ENCODE measurements at regions not wholly inside any gene's neighbourhood (a gene's known extent, or its start where the extent isn't known, plus 50 kb on each side); places are given as distances from the start of the nearest gene placed in this dataset.
"Not testable (repeated sequence)": the region's sequence is repeated elsewhere in the genome, so short reads cannot be mapped to it uniquely, and the experiment has no call there.

DNA sequence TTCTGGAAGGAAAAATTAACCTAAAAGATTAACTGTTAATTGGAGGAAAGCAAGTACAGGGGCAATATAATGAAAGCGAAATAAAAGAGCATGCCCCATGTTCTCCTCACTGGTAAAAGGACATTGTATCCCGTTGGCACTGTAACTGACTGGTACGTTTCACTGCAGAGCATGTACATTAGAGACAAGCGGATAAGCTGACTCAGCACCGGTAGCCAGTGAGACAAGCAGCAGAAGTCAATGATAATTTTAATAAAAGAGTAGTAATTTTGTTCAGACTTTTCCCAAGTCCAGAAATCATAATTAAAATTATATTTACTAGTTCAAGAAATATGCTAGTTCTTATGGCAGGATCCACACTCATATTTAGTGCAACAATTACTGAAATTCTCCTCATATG, 161.5 kb upstream of the VWC2 start:
- no peak for TF ChIP-seq CTCF (IDR thresholded peaks at IDR 0.05; ENCODE audit: low read depth, low read length)
- DNase-seq (ENCODE audit: extremely low read depth, low read depth): no peak

GRCh38 chr7:49613759-49614158, 159.7 kb upstream of the VWC2 start:
- TF ChIP-seq CTCF (IDR thresholded peaks at IDR 0.05; ENCODE audit: low read depth, low read length): no peak

GRCh38 chr7:49614974-49615373, 158.5 kb upstream of the VWC2 start:
- DNase-seq (ENCODE audit: extremely low read depth, low read depth): not testable (repeated sequence)

More at GRCh38 chr7:49613759-49614158, 159.7 kb upstream of the VWC2 start:
- DNase-seq (ENCODE audit: extremely low read depth, low read depth): no peak

DNA sequence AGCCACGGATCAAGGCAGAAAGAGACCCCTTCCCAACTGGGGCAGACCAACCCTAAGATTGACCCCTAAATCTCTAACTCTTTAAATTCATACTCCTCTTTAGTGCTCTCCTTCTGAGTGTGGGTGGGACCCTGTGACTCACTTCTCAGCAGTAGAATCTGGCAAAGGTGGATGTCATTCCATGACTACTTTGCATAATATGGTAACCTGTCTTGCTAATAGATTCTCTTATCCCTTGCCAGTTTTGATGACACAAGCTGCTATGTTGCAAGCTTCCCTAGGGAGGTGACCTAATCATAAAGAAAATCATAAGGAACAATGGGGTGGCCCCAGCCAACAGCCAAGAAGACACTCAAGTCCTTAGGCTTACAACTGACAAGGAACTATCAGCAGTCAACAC, 155.4 kb upstream of the VWC2 start:
- no peak for TF ChIP-seq CTCF (IDR thresholded peaks at IDR 0.05; ENCODE audit: low read depth, low read length)

DNA sequence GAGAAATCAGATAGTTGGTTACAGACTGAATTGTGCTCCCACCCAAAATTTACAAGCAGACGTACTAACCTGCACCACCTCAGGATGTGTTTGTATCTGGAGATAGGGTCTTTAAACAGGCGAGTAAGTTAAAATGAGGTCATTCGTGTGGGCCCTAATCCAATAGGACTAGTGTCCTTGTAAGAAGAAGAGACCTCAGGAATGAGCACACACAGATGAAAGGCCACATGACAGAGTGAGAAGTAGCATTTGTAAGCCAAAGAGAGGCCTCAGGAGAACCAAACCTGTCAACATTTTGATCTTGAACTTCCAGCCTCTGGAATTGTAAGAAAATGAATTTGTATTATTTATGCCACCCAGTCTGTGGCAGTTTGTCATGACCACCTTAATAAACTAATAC, 149.5 kb upstream of the VWC2 start:
- no peak for TF ChIP-seq CTCF (IDR thresholded peaks at IDR 0.05; ENCODE audit: low read depth, low read length)
- DNase-seq (ENCODE audit: extremely low read depth, low read depth): no peak

More for the DNA sequence above, 155.4 kb upstream of the VWC2 start:
- DNase-seq (ENCODE audit: extremely low read depth, low read depth): no peak

DNA sequence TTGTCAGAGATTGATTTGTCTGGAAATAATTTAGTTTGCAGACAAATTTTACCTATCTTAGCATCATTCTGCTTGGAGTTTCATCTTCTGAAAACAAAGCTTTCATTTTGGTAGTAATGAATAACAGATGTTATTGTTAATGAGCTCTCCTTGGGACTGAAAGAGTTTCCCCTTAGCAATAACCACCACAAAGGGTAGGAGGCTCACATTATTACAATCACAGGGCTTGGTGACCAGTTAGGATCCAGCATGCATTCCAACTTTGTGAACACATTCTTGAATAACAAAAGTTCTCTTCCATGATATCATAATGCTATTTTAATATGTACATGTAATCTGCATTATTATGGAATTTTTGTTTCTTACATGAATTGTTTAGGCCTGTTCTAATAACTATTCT, 148.8 kb upstream of the VWC2 start:
- DNase-seq (ENCODE audit: extremely low read depth, low read depth): no peak
- no peak for TF ChIP-seq CTCF (IDR thresholded peaks at IDR 0.05; ENCODE audit: low read depth, low read length)

DNA sequence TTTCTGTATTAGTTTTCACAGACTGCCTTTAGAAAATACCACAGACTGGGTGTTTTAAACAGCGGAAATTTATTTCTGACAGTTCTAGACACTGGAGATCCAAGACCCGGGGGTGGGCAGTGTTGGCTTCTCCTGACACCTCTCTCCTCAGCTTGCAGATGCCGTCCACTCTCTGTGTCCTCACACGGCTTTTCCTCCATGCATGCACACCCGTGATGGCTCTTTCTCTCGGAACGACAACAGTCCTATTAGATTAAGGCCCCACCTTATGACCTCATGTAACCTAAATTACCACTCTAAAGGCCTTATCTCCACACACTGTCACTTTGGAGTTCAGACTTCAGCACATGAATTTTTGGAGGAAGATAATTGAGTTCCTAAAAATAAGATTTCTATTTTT, 142.9 kb upstream of the VWC2 start:
- TF ChIP-seq CTCF (IDR thresholded peaks at IDR 0.05; ENCODE audit: low read depth, low read length): no peak
- no peak for DNase-seq (ENCODE audit: extremely low read depth, low read depth)

DNA sequence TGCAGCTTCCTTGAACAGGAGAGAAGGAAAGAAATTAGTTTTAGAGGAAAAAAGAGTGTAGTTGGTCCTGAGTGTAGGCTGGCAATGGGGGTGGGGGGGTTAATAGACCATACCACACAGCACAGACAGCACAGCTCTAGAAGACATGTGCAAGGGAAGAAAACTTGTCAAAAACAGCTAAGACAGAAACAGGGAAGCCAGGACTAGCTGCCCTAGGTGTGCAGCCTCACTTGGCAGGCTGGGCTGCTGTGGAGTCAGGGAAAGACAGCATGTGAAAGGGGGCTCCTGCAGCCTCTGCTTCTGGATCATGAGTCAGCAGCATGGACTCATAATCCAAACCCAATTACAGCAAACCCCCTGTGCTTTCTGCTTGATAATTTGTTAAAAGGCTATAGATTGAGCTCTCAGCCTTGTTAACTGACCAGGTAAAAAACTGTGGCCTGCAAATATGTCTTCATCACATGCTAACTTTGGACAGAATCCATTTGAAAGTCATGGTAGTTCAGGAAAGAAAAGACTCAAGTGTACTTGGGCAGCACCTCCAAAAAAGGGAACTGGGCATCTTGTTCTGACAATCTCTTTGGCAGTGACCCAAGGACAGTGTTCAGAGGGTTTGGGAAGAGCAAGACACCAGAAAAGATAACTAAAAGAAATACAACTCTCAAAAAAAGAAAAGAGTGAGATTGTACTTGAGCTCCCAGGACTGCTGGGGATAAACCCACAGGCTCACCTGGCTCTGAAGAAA, 142.2 kb upstream of the VWC2 start:
- no peak for DNase-seq (ENCODE audit: extremely low read depth, low read depth)
- TF ChIP-seq CTCF (IDR thresholded peaks at IDR 0.05; ENCODE audit: low read depth, low read length): no peak

All from AG09319 (cell line).